GM18511 (cell line): ENCODE measurements at regions not wholly inside any gene's neighbourhood (a gene's known extent, or its start where the extent isn't known, plus 50 kb on each side); places are given as distances from the start of the nearest gene placed in this dataset.

Experiments
- ATAC-seq: cut with Tn5 transposase; IDR thresholded peaks from one replicate; pipeline ENCODE4 v1.9.1; 2021; ENCODE audit warnings: mild to moderate bottlenecking, moderate library complexity; ENCODE audit not compliant: unreplicated experiment

DNA sequence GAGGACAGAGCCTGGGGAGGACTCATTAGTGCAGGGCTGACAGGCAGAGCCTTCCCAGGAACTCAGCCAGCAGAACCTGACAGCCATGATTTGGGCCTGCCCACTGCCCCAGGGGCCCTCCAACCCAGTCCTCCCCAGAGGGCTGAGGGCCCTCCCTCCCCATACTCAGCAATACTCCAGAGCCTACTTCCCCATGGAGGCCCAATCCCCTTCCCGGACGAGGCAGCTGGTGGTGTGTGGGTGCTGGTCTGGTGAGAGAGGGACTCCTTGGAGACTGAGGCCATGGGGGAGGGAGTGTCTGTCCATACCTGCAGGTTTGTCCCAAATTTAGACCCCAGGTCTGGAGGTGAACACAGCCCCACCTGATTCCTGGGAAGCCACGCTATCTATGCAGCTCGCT is 120.9 kb upstream of the MLN start:
- no peak for ATAC-seq

DNA sequence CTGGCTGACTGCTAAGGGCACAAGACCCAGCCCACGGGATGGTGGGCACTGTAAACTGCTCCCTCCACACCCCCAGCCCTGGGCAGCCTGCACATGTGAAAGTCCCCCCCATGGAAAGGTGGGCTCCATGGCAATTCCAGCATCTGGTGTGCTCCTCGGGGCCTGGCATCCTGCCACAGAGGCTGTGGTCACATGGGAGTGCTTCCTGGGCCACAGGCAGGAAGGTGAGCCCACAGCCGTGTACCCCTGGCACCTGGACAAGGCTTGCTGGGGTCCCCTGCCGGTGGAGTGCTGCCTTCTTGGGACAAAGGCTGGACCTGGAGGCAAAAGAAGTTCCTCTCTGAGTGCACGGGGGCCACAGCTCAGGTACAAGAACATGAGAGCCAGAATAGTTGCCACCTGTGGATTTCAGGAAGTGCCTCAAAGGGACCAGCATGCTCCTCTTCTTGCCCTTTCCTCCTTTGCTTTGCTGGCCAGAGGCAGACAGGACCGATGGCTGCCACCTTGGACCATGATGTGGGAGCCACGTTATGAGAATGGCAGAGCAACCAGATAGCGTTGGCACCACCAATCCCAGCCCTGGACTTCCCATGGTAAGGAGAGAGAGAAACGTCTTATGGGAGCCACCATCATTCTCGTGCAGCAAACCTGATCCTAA is 120.2 kb upstream of the MLN start:
- no peak for ATAC-seq

DNA sequence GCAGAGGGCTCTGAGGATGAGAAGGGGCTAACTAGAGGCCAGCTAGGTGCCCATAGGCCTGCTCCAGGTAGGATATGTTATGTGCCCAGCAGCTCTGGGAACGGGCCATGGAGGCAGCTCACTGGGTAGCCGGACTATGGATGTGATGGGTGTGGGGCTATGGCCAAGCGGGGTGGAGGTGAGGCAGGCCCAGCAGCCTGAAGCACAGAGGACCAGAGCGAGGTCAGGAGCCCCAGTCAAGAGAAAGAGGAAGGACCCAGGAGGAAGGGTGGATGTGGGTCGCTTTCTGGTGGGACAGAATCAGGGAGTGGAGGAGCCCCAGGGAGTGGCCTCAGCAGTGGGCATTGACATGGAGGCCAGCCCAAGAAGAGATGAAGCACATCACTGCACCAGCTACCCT is 117.9 kb upstream of the MLN start:
- ATAC-seq = no peak

DNA sequence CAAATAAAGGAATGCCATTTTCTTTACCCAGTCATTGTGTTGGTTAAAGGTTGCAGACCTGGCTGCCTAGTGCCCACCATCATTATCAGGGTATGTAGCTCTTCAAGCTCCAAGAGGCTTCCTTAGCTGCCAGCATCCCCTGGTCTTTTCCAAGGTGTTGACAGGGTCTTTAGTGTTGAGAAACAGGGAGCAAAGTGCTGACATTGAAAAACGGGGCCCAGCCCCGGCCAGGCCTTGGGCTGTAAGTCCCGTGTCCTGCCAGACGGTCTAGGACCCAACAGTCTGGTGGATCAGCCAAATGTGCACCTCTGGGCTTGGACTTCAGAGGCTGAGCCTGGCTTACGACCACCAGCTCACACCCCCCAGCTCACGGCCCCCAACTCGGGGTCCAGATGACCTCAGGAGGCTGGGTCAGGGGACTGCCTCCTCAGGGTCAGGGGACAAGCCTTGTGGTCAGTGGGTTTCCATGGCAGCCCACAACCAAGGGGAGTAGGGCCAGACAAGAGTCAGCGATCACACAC is 114.4 kb upstream of the MLN start:
- ATAC-seq = no peak

DNA sequence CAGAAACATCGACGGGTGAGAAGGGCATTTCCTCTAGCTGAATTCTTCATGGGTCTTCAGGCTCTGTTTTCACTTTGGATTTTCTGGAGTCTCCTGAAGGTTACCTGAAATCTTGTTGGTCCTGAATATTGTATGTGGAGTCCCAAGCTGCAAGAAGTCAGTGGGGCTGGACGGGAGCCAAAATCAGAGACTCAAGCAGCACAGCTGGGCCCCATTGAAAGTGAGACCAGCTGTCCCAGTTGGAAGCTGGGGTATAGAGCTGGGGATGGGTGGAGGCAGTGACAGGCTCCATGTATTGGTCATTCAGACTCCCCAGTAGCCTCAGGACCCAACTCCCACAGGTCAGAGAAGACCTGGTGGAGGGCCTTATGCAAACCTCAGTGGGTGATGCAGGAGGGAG is 111.3 kb upstream of the MLN start:
- peak; percentile 13 for ATAC-seq

DNA sequence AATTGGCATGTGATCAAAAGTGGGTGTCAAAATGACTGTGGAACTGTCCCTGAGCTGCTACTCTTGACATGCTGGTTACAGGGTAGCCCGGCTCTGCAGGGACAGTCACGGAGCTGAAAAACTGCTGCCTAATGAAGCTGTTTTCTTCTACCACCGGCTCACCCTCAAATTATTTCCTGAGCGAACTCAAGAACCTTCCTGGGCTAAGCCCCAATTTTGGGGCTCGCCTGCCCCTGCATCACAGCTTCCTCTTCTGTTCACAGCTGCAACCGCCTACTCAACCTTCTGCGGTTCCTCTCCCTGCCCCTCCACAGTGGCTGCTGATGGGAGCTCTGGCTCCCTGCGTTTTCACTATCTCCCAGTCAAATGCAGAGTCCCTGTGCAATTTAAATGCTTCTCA is 110.8 kb upstream of the MLN start:
- peak; percentile 48 for ATAC-seq

DNA sequence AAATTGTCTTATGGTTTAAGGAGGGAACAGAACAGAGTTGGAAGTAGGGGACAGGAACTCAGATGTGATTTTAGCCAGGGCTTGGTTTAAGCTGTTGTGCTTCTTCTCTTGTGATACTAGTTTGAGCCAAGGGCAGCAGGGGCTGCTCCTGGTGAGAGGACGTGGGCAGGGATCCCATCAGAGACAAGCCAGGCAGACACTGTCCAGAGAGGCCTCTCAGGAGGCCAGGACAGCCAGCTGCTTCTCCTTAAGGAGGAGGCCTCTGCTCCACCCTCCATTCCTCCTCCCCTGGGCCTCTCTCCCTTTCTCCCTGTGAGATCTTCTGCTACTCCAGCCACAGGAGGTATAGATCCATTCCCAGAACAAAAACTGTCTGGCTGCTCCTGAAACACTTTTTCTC is 108.4 kb upstream of the MLN start:
- no peak for ATAC-seq

DNA sequence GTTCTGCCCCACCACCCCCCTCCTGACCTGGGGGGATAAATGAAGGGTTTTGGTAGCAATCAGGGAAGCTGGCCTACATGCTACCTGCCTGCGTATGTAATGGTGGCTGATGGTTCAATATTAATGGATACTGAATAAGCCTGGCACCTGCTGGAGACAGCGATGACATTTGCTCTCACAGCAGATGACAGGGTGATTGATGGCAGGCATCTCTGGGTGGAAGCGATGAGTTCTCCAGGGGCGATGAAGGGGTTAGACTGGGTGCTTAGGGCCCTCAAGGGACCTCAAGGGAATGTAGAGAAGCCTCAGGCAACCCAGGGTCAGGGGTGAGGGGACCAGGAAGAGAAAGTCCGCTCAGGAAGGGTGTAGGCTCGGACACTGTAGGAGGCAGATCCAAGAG is 107.7 kb upstream of the MLN start:
- ATAC-seq = no peak

DNA sequence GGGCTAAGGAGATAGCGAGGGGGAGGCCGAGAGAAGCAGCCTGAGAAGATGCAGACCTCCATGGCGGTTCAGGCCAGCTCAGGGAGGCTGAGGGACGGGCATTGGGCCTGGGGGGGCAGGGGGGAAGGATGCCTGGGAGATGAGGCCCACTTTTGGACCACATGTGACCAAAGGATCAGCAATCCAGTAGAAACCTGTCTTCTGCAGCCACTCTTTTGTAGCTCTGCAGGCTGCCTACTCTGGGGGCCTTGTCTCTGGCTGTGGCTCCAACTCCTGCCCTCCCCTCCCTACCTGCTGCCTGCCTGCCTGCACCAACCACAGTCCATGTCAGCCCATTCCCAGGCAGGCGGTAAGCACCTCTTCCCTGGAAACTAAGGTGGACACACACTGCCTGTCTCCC is 106.8 kb upstream of the MLN start:
- ATAC-seq = no peak

DNA sequence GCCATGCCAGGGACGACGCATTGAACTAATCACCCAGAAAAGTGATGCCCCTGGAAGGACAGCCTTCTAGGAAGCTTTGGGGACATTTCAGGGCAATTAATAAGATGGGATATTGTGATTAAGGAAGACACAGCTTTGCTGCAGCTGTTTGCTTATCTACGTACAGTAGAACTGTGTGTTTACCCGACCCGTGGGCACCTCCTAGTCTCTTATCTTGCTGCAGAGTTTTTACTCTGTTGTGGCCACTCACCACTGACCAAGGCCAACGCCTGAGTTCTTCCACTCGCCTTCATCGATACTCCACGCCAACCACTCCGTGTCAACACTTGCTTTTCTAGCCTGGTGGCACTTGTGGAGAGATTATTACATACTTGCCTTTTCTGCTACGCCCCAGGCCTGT is 105.9 kb upstream of the MLN start:
- no peak for ATAC-seq

DNA sequence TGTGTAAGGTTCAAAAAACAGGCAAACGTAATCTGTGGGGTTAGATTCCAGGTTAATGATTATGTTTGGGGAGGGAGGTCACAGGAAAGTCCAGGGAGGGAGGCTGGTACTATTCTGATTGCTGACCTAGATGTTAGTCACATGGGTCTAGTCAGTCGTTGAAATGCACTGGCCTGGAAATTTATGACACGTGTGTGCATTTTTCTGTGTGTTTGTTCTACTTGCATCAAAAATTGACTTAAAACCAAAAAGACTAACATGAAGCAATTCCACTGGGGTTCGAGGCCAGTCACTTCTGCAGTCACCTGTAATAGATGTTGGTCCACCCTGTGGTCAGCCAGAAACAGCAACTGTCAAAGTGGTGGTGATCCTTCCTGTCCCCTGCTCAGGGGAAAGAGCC is 104.2 kb upstream of the MLN start:
- no peak for ATAC-seq

DNA sequence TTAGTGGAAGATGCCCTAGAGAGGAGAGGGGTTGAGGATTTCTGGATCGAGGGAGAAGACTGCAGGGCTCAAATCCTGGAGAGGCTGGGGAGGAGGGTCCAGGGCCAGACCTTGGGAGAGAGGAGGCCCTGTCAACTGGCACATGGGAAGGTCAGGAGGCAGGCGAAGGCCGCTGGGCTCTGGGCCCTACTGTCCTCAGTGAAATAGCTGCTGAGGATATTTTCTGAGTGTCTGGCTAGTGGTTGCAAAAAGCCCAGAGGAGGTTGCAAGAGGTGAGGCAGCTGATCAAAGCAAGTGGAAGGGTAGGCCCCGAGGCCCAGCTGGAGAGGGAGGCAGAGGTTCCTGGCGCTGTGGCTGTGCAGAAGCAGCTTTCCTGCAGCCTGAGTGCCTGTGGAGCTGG is 103.4 kb upstream of the MLN start:
- ATAC-seq = no peak

DNA sequence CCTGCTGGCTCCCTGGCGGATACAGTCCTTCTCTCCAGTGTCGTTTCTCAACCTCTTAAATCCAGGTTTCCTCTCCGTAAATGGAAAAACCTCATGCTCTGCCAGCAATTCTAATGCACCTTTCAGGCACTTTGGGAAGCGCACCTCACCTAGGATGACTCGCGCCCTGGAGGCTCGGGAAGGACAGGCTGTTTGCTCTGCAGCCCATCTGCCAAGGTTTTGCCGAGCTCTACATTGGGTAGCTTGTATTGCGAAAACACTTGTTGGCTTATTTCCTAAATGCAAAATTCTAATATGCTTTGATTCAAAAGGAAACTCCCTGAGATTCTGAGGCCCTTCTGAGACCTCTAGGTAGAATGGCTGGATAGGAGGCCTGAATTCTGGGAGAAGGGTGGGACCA is 102.6 kb upstream of the MLN start:
- ATAC-seq = no peak

DNA sequence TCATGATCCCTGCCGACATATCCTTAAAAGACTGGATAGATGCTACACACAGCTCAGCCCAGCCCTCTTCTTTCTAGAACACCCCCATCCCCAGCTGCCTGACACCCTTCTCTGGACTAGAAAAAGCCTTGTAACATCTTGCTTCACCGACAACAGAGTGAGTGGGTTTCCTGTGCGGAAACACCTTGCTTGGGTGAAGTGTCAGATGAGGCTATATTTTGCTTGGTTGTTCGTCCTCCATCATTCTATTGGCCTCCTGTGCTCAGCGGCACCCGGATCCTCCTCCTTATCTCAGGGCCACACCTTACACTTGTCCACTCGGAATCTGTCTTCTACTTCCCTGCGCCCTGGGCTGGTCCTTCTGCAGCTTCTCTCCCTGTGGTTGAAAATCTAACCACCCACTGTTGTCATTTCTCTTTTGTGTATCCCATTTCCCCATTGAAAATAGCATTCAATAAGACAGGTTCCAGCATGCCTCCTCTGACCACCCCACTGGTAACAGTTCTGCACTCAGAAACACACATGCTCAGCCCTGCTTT is 101.3 kb upstream of the MLN start:
- peak; percentile 30 for ATAC-seq

DNA sequence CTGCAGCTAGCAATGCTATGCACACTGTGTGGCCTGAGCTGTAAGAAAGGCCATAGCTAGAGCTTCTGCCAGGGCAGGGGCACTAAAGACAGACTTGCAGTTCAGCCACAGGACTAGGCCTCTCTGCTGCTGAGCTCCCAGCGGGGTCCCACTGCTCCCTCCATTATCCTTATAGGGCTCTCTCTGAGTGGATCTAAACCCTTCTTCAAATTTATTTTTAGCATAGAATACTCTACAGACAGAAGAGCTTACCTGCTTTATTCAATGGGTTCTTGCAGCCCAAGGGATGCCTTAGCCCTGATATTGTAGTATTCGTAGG is 100.9 kb upstream of the MLN start:
- no peak for ATAC-seq

DNA sequence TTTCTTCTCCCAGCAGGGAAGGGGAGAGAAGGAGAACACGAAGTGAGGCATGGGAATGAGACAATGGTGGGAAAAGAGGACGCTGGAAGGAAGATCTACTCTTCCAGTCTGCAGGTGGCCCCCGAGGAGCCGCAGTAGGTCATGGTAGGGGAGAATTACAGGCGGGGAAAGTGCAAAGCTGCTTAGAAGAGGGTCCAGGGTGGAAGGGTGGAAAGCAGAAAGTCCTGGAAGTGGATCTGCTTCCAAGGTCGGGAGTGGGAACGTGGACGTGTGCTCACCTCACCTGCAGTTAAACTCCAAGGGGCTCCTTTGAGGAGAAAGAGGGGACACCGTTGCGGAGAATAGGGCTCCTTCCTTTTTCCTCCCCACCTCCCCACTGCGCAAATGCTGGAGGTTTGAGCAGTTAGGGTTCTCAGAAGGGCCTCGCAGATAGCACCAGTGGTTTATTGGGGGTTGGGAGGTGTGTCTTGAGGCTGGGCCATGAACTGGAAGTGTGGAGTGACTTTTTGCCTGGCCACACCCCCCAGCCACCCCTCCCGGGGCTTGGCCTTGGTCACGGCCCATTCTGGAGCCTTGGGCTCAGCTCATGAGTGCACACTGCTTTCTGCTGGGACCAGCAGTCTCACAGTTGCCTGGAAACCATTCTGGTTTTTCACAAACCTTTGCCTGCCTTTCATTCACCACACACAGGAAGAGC is 100.4 kb upstream of the MLN start:
- peak; percentile 84 for ATAC-seq

DNA sequence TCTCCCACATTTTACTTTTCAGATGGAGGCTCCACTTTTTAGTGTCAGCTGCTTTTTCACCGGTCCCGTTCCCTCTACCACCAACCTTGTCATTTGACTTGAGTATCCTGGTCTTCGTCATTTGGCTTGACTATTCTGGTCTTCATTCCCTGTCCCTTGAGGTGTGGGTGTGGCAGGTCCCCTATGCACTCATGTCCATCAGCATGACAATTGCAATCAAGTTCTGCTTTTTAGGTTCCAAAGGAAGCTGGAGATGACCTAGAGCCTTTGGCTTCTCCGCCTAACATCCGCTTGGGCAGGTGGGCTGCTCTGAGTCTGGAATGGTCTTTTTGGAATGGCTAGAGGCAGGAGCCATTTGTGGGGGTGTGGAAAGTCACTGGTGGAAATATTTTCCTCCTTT is 99.8 kb upstream of the MLN start:
- no peak for ATAC-seq

DNA sequence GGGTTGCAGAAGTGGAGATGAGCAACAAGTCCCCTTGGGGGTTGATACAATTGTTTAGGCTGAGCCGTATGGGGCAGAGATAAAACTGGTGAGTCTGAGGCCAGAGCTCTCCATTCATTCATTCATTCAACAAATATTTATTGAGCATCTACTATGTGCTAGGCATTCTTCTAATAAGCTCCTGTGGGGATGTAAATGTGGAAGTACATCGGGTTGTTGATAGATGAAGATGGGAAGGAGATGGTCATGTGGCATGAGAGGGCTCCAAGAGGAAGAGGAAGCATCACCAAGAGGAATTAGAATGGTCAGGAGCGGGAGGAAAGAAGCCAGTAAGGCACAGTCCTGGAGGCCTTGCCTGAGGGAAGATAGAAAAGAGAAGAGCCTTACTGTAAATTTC is 98.7 kb upstream of the MLN start:
- ATAC-seq = no peak

DNA sequence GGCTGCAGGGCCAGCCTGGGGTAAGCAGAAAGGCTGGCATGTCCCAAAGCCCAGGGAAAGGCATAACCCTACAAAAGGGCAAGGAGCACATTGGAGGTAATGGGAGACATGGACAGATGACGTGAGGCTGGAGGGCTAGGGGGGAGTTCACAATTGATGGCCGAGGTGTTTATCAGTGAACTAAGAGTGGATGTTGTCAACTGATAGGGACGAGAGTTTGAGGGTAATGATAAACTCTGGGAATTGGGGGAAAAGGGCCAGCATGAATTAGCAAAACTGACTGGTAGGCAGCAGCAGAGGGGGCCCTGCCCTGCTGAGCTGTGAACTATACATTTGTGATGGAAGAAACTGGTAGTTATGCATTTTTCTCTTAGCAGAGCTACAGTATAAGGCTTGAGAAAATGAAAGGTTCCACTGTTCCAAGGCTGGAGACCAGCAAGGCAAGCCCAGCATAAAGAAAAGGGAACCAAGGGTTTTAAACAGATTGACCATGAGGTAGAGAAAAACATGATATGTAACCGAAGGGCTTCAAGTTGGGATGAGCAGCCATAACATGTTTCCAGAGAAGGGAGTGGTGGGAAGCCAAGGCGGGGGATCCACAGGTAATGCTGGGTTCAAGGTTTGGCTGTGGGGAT is 98.1 kb upstream of the MLN start:
- no peak for ATAC-seq

DNA sequence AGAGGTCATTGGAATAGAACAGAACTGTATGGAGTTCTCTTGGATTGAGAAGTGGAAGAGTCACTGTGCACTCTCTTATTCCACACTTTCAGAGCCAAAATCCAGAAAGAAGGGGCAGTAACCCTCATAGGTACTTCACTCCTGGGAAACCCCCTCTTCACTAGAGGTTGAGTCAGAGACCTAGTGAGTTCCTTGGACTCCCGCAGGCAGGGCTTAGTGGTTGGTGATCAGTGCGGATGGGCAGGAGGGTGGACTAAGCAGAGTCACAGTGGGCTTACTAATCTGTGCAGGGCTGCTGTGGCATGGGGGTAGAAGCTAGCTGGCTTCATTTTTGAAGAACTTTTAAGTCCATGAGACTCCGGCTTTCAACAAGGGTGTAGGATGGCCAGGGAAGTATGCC is 95.0 kb upstream of the MLN start:
- ATAC-seq = no peak

DNA sequence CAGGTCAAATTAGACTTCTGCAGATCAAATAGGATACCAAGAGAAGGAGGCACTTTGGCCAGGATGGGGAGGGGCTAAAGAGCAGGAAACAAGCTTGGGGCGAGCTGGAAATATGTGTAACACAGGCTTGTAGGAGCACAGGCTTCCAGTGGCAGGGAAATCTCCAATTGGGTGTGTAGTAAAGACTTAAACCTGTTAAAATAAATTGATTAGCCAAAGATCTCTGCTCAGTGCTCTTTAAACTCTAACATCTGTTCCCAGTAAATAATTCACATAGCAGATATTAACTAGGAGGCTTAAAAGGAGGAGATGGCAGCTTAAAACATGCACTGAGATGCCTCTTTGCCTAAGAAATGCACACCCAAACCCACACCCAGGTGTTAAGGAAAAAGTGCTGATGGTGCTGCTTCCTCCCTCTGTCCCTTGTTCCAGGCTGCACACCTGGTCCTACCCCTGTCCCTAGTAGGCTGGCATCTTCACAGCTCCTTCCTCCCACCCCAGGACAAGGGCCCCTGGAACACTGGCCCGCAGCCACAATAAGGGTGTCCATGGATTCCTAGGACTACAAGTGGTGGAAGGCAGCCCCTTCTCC is 93.5 kb upstream of the MLN start:
- ATAC-seq = no peak
